Transverse colon (tissue), 4 donors: ENCODE measurements at regions not wholly inside any gene's neighbourhood (a gene's known extent, or its start where the extent isn't known, plus 50 kb on each side); places are given as distances from the start of the nearest gene placed in this dataset.

Experiments used
- DNase-seq: peaks from one replicate; pipeline ENCODE4 v3.0.0-alpha.2; 2019
- H3K27ac ChIP-seq, 4 donors: fragments of 200-600 bp; sonication (generic); 2 replicates each; pipeline ENCODE4 v1.5.1; 2016 to 2018; ENCODE audit warnings: inconsistent platforms in 4 of 4
- H3K27me3 ChIP-seq: fragments of 200-600 bp; sonication (generic); 2 replicates; pipeline ENCODE4 v1.5.1; 2017; ENCODE audit warnings: inconsistent platforms
- H3K36me3 ChIP-seq, 4 donors: fragments of 200-600 bp; sonication (generic); 2 replicates each; pipeline ENCODE4 v1.5.1; 2017 to 2019; ENCODE audit warnings: inconsistent platforms in 4 of 4
- H3K4me1 ChIP-seq, 4 donors: fragments of 200-600 bp; sonication (generic); 2 replicates each; pipeline ENCODE4 v1.5.1; 2017 to 2020; ENCODE audit warnings: inconsistent platforms in 4 of 4
- H3K4me3 ChIP-seq, 4 donors: fragments of 200-600 bp; sonication (generic); 1 replicate in 1 of 4; 2 replicates in 3 of 4; pipeline versions ENCODE4 v1.5.1 to v1.6.1; 2017 to 2019; ENCODE audit warnings: inconsistent platforms in 4 of 4
- H3K9me3 ChIP-seq, 2 donors: fragments of 200-600 bp; sonication (generic); 2 replicates each; pipeline ENCODE4 v1.5.1; 2017 to 2019; ENCODE audit warnings: inconsistent platforms in 2 of 2
- EP300 ChIP-seq: sonication (generic); formaldehyde crosslinking; IDR thresholded peaks from one replicate; pipeline ENCODE4 v1.6.1; 2017; ENCODE audit warnings: antibody characterized with exemption, low read depth
- POLR2A ChIP-seq: fragments of 450-650 bp; IDR thresholded peaks from one replicate; pipeline ENCODE4 v1.6.1; 2016; ENCODE audit warnings: antibody characterized with exemption, mild to moderate bottlenecking, moderate library complexity
- POLR2AphosphoS5 ChIP-seq, 3 donors: sonication (generic); formaldehyde crosslinking; IDR thresholded peaks; one replicate each; pipeline ENCODE4 v1.6.1; 2016; ENCODE audit warnings: antibody characterized with exemption in 3 of 3
- WGBS, 2 donors: methylation state at CpG; one replicate each; pipeline ENCODE4 v1.1.5; 2018; ENCODE audit warnings: low coverage in 1 of 2; 5-methylcytosine and 5-hydroxymethylcytosine counted together
- in situ Hi-C, 4 donors: fragments of 200-750 bp; cut with MboI; loops; one replicate each; pipeline versions ENCODE4 v1.15.0 to v1.15.1; 2017; ENCODE audit warnings: low sequenced_read_pairs in 3 of 4, low pct_ligation_motif_present in 1 of 4, low pct_unique_long_range_greater_than_20kb in 1 of 4
- intact Hi-C: fragments of 100-400 bp; cut with DNase I; formaldehyde crosslinking; loops from one replicate; pipeline ENCODE4 v1.15.1; 2023; ENCODE audit warnings: low total_unique reads
- TF ChIP-seq, protein P1 (sequence below), 5 experiments: fragments of 200-600 bp in 3 of 5; fragments of 450-650 bp in 2 of 5; sonication (generic) in 3 of 5; IDR thresholded peaks; 1 replicate in 2 of 5; 2 replicates in 3 of 5; pipeline ENCODE4 v1.5.1; 2016 to 2017; ENCODE audit warnings: antibody characterized with exemption in 5 of 5, inconsistent platforms in 3 of 5, mild to moderate bottlenecking in 2 of 5, moderate library complexity in 1 of 5

DNA sequence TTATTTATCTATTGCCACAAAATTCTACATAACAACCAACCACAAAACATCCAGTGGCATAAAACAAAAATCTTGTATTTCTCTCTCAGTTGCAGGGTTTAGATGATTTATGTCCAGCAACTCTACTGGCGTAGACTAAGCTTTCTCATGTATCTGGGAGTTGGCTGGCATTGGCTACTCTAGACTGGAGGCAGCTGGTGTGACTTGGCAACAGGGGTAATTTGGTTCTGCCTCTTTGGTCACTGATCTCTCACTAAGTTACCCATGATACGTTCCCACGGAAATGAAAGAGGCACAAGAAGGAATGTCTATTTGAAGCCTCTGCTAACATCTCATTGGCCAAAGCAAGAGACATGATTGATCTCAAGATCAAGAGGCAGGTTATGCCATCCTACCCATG, 144.0 kb downstream of the HS3ST3B1 start:
- 67 to 94% methylated on average over 1 to 3 of the region's 3 CpGs for WGBS, 2 donors
- Histone ChIP-seq H3K27ac (no peak overlapping the region), H3K27me3 (no peaks in the 10 kb centered on the region), H3K4me1 (no peaks in the 10 kb centered on the region), H3K36me3 (no peaks in the 10 kb centered on the region), H3K4me3 (no peak overlapping the region), H3K9me3 (no peaks in the 10 kb centered on the region)
- in situ Hi-C loops, result loop anchor here in 2 of 4 donors (25.0 kb wide), 2 partner anchors 108 to 267 kb away; no protein-coding TSS in a partner anchor
- TF ChIP-seq, protein P1, sequence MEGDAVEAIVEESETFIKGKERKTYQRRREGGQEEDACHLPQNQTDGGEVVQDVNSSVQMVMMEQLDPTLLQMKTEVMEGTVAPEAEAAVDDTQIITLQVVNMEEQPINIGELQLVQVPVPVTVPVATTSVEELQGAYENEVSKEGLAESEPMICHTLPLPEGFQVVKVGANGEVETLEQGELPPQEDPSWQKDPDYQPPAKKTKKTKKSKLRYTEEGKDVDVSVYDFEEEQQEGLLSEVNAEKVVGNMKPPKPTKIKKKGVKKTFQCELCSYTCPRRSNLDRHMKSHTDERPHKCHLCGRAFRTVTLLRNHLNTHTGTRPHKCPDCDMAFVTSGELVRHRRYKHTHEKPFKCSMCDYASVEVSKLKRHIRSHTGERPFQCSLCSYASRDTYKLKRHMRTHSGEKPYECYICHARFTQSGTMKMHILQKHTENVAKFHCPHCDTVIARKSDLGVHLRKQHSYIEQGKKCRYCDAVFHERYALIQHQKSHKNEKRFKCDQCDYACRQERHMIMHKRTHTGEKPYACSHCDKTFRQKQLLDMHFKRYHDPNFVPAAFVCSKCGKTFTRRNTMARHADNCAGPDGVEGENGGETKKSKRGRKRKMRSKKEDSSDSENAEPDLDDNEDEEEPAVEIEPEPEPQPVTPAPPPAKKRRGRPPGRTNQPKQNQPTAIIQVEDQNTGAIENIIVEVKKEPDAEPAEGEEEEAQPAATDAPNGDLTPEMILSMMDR (IDR thresholded peaks at IDR 0.05), result no peak
- no peak for TF ChIP-seq EP300
- no peak for TF ChIP-seq POLR2A
- TF ChIP-seq POLR2AphosphoS5 (IDR thresholded peaks at IDR 0.05), result no peak
- no peak for DNase-seq
- intact Hi-C loops, result no loop called here

DNA sequence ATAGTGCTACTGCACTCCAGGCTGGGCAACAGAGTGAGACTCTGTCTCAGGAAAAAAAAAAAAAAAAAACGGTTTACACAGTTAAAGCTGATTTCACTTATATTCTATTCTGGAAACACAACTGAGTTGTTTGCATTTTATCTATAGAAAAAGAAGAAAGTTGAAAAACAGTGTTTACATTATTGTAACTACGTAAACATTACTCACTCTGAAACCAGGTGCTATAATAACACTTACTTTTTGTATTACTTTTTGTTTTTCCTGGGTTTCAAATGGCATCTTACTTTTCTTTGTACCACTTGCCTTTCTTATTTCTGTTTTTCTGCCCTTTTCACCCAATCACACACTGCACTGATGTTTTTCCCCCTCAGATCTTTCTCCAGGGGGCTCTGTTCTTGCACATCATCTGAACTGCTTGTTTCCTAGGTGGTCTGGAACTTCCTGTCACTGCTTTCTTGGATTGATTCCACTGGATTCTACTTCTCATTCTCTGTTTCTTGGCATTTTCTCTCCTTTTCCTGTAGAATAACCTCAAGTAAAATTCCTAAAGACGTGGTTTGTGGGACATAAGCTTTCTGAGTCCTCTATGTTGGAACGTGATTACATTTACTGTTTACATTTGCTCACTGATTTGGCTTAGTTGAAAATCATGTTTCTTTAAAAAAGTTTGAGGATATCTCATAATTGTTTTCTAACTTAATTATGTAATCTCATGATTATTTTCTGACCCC, 142.1 kb downstream of the HS3ST3B1 start:
- H3K36me3 ChIP-seq, result no peaks in the 10 kb centered on the region
- no peak for TF ChIP-seq POLR2AphosphoS5 (IDR thresholded peaks at IDR 0.05)
- no peak for TF ChIP-seq EP300
- intact Hi-C loops, result no loop called here
- WGBS, 2 donors, result 38% methylated on average over 4 of the region's 4 CpGs
- in situ Hi-C loops, result loop anchor here in 2 of 4 donors (25.0 kb wide), 2 partner anchors 106 to 269 kb away; no protein-coding TSS in a partner anchor
- no peak for DNase-seq
- H3K27ac ChIP-seq, result no peak overlapping the region
- H3K4me3 ChIP-seq, result no peak overlapping the region
- H3K4me1 ChIP-seq, result no peaks in the 10 kb centered on the region
- no peaks in the 10 kb centered on the region for H3K27me3 ChIP-seq
- H3K9me3 ChIP-seq, result no peaks in the 10 kb centered on the region

DNA sequence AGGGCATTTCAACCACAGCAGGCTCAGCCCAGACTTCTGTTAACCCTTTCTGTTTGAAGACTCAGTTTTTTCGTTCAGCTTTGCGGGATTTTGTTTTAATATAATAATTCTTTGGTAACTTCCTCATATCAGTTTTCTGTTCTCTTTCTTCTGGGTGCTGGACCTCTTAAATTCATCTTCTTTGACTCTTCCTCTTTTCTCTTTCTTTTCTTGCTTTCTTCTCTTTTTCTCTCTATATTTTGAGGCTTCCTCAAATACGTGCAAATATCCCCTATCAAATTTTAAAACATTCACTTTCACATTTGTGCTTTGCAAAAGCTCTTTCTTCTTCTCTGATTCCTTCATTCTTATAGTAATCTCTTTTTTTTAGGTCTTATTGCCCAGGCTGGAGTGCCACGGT, 136.3 kb downstream of the HS3ST3B1 start:
- WGBS, 2 donors, result 74 to 81% methylated on average over 3 to 4 of the region's 4 CpGs

DNA sequence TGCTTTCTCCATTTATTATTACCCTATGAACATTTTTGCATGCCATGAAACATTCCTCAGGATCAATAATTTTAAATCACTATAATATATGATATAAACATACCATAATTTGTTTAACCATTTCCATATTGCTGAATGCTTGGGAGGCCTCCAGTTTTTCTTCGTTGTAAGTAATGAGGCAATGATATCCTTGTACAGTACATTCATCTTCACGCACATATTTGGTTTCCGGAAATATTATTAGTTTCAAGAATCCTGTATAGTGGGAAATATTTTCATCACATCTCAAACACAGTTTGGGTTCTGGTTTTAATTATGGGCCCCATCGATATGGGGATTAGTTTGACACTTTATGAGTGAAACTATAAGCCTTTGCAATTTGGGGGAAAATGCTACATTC, 135.4 kb downstream of the HS3ST3B1 start:
- Histone ChIP-seq H3K36me3 (no peaks in the 10 kb centered on the region), H3K27me3 (no peaks in the 10 kb centered on the region), H3K4me3 (no peak overlapping the region), H3K4me1 (no peaks in the 10 kb centered on the region), H3K9me3 (no peaks in the 10 kb centered on the region), H3K27ac (no peak overlapping the region)
- in situ Hi-C loops (loop anchor here in 2 of 4 donors (25.0 kb wide), 2 partner anchors 99 to 276 kb away; no protein-coding TSS in a partner anchor), intact Hi-C loops (no loop called here)
- no peak for DNase-seq
- TF ChIP-seq POLR2AphosphoS5 (IDR thresholded peaks at IDR 0.05), result no peak
- WGBS, 2 donors, result 85 to 90% methylated on average over 4 of the region's 4 CpGs

More for the DNA sequence above, 136.3 kb downstream of the HS3ST3B1 start:
- no peak for DNase-seq
- intact Hi-C loops (no loop called here), in situ Hi-C loops (loop anchor here in 2 of 4 donors (25.0 kb wide), 2 partner anchors 100 to 275 kb away; no protein-coding TSS in a partner anchor)
- Histone ChIP-seq H3K27ac (no peak overlapping the region), H3K9me3 (no peaks in the 10 kb centered on the region), H3K4me3 (no peak overlapping the region), H3K4me1 (no peaks in the 10 kb centered on the region), H3K27me3 (no peaks in the 10 kb centered on the region), H3K36me3 (no peaks in the 10 kb centered on the region)
- TF ChIP-seq POLR2AphosphoS5 (IDR thresholded peaks at IDR 0.05) (no peak), POLR2A (no peak), EP300 (no peak)
- TF ChIP-seq, protein P1 (IDR thresholded peaks at IDR 0.05), result no peak

DNA sequence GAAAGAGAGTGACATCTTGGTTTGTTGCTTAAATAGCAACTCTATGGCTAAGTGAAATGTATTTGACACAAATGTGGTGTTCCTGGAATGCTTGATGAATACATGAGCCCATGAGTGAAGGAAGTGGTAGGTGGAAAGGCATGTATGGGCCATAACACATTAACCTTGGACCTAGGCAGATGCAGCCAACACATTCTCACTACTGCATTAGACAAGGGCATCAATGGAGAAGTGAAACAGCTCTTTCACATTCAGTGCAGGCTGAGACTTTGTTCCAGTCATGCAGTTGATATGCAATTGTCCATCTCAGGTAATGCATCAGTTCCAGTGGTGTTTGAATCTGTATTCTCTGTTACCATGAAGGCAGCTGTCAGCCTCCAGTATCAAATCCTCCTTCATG, 133.6 kb downstream of the HS3ST3B1 start:
- no peaks in the 10 kb centered on the region for H3K36me3 ChIP-seq

More for the DNA sequence above, 133.6 kb downstream of the HS3ST3B1 start:
- Histone ChIP-seq H3K27me3 (no peaks in the 10 kb centered on the region), H3K4me1 (no peaks in the 10 kb centered on the region), H3K4me3 (no peak overlapping the region), H3K9me3 (no peaks in the 10 kb centered on the region), H3K27ac (no peak overlapping the region)
- intact Hi-C loops, result no loop called here
- in situ Hi-C loops, result loop anchor here in 2 of 4 donors (25.0 kb wide), 2 partner anchors 97 to 278 kb away; no protein-coding TSS in a partner anchor
- no peak for DNase-seq
- TF ChIP-seq, protein P1 (IDR thresholded peaks at IDR 0.05), result no peak
- TF ChIP-seq EP300, result no peak
- TF ChIP-seq POLR2AphosphoS5 (IDR thresholded peaks at IDR 0.05), result no peak
- no peak for TF ChIP-seq POLR2A
